Inferior parietal cortex (tissue), 1 donor: ENCODE measurements at regions not wholly inside any gene's neighbourhood (a gene's known extent, or its start where the extent isn't known, plus 50 kb on each side); places are given as distances from the start of the nearest gene placed in this dataset.

Experiments
- DNase-seq: peaks from one replicate; pipeline ENCODE4 v3.0.0-alpha.2; 2016; ENCODE audit errors: extremely low spot score

GRCh38 chr1:221919341-221919740, 177.5 kb upstream of the DUSP10 start:
- no peak for DNase-seq

GRCh38 chr1:221916176-221916575, 174.3 kb upstream of the DUSP10 start:
- no peak for DNase-seq

DNA sequence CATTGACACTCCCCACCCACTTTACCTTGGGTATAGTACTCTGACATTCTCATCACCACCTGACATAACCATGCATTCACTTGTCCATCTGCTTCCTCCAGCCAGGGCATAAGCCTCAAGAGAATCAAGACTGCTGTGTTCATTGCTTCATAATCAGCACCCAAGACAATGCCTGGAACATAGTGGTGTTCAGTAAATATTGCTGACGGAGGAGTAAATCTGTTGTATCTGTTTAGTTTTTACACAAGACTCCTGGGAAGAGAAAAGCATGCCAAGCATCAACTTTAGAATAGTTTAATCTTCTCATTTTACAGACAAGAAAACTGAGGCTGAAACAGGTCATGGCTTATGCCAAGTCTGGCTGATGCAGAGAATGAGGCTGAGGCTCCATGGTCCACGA, 173.9 kb upstream of the DUSP10 start:
- DNase-seq = no peak

- no peak for DNase-seq
Measured at GRCh38 chr1:221913351-221913892, 171.5 kb upstream of the DUSP10 start.

DNA sequence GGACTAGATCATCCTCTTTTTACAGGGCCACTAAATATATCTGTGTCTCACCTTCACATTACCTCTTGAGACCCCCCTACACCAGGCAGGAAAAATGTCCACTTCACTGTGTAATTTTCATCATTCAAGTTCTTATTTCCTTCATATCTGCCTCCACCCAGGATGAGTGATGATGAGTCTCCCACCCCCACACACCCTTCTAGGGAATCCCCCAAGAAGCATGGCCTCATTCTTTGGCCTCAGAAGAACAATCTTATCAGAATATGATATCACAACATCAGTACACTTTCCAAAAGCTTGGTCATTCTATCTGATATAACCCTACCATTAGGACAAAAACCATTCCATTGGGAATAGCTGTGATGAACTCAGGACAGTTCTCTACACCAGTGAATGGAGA, 170.3 kb upstream of the DUSP10 start:
- DNase-seq = no peak

DNA sequence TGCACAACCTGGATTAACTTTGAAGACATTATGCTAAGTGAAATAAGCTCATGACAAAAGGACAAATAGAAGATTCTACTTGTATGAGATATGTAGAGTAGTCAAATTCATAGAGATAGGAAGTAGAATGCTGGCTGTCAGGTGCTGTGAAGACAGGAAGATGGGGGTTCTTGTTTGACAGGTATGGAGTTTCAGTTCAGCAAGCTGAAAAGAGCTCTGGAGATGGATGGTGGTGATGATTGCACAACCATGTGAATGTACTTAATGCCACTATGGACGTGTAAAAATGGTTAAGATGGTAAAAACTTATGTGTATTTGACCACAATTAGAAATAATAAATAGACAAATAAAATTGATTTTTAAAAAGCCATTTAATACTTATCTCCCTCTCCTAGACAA, 169.8 kb upstream of the DUSP10 start:
- DNase-seq = no peak

- no peak for DNase-seq
Measured at GRCh38 chr1:221910222-221910621, 168.3 kb upstream of the DUSP10 start.

DNA sequence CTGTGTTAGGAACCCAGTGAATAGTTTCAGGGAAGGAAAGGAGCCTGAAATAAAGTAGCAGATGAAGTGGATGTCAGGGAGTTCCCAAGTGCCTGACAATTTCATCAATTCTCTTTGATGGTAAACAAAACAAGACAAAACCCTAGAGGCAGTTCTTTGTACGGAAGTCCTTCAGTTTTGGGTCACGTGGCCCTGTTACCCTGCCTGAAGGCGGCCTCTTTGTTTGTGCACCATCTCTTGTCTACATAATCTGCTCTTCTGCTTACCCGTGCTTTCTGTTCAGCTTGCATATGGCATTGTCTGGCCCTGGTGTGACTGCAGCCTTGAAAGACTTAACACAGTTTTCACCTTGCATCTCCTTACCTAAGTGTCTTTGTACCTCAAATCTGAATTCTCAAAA, 166.7 kb upstream of the DUSP10 start:
- DNase-seq = no peak

DNA sequence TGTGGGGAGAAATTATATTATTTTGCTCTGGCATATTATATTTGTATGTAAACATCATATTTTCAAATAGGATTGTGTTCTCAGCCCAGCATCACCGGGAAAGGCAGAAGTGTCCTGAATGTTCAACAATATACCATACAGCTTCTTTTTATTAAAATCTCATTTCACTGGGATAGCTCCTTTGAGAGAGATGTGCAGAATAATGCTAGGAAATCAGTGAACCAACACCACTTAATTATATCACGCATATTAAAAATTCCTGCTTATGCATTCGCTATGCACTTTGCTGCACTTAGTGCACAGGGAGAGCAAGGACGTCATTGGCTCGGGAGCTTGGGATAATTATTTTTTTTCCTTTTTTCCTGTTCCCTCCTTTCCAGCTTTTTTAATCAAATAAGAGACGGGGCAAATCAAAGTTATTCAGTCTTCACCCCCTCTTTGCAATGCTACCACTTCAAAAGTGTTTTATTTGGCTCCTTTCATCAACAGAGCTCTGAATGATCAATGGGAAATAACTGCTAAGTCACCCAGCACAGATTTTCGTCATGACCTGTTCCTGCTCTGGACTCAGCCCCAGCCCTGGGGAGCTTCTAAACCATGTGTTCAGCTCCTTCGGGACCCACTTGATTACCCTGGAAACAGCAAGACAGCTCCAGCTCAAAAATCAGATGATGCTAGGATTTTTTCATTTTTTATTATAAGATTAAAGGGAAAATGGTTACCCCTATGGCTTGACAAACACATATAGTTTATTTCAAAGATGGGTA, 165.5 kb upstream of the DUSP10 start:
- no peak for DNase-seq

GRCh38 chr1:221905802-221906201, 163.9 kb upstream of the DUSP10 start:
- DNase-seq = no peak

GRCh38 chr1:221904319-221904718, 162.4 kb upstream of the DUSP10 start:
- DNase-seq = no peak

- no peak for DNase-seq
Measured at GRCh38 chr1:221903594-221903993, 161.7 kb upstream of the DUSP10 start.

- DNase-seq = no peak
Measured at GRCh38 chr1:221902961-221903360, 161.1 kb upstream of the DUSP10 start.

DNA sequence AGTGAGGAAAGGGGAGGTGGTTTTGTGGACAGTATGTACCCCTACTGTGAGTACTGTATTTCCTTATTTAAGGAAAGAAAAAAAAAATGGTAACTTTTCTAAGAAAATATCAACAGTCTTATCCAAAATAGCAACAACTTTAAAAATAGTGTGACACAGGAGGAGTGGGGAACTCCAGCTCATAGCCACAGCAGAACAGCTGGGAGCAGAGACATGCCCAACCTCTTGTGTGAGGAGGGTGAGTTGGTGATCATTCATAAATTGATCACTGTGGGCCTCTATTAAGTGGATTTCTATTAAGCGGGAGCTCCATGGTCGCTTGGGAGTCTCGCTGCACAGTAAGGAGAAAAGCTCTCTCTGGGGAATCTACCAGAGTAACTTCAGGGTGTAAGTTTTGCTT, 158.8 kb upstream of the DUSP10 start:
- no peak for DNase-seq

DNA sequence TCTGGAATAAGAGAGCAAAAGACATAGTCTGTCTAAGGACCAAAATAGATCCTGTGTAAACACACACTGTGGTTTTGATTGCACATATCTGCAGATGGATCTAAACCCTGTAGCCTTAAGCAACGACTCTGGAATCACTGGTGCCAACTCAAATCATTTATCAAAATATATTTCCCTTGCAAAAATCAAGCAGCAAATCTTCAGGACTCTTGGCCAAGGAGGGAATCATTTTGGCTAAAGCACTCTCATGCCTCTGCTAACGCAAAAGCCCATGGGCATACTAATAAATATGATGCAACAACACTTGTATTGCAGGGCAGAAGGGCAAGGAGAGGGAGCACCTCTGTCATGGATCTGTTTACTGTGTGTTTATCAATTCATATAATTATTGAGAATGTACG, 155.4 kb upstream of the DUSP10 start:
- DNase-seq = no peak

DNA sequence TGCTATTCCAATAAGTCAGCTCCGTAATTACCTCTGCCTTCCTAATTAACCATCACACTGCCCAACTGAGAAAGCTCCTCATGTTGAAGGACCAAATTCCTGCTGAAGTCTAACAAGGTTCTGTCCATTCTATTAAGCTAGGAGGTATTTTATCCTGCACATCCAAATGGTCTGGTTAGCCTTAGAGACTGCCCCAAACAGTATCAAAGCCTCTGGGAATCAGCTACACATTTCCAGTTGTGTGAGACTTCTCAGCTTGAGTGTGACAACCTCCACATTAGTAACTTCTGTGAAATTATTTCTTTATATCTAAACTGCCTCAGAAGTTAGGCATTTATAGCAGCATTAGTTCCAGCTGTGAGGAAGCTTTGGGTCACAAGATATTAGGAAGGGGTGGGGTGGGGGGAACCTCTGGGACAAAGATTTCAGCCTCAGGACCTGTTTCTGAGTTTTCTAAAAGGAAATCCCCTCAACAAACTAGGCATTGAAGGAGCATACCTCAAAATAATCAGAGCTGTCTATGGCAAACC, 150.5 kb upstream of the DUSP10 start:
- no peak for DNase-seq

- DNase-seq = no peak
Measured at GRCh38 chr1:221891708-221892107, 149.8 kb upstream of the DUSP10 start.

- no peak for DNase-seq
Measured at GRCh38 chr1:221888801-221889200, 146.9 kb upstream of the DUSP10 start.

DNA sequence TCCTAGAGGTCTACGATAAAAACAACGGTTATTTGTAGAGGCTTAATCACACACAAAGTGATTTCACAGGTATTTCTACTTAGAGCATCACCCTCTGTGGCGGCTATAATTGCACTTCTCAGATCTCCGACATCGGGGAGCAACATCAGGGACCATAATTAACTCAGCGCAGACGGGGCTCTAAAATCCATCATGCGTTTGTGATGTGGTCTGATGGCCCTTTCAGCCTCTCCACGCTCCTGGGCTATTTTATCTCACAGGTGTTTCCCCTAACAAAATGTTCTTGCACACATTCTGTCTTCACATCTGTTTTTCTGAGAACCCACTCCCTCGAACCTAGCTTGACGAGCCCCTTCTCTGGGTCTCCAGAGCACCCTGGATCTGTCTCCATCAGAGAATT, 146.3 kb upstream of the DUSP10 start:
- no peak for DNase-seq

- no peak for DNase-seq
Measured at GRCh38 chr1:221887758-221888157, 145.9 kb upstream of the DUSP10 start.

DNA sequence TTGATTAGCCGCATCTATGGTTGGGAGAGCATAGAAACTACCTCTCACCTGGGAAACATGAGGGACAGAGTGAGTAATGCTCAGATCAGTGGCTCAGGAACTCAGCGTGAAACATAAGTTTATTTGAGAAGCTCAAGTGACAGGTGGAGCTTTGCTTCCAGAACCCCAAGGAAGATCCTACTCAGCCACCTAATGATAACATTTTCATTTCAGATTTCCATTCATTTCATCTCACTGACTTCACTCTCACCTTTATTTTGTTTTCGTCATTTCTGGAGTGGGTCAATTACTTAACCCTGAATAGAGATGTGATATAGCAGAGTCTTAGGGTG, 145.5 kb upstream of the DUSP10 start:
- DNase-seq = no peak

DNA sequence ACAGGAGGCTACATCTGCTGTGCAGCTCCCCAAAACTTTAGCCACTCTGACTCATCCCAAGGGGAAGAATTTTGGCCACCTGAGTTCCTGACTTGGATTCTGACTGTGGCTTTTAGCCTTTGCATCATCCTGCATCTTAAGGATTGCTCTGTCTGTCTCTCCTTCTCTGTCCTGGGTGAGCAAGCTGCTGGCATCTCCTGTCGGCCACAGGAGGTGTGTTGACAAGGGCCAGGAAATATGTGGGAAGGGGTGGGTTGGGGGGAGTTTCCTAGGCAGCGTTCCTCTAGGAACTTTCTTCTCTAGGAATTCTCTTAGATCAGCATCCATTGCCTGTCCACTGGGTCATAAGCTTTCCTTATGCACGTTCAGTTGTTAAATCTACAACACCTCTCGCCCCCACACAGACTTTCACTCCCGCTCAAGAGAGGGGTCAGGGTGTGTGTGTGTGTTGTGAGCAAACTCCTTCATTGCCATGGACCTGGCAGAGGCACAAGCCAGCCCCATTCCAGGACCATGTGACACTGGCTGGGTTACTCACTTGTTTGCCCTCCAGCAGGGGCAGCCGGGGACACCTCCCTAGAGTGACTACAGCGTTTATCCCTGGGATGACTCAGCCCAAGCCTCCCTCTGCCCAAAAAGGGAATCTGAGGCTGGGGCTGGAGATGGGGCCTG, 145.0 kb upstream of the DUSP10 start:
- no peak for DNase-seq

GRCh38 chr1:221886311-221886710, 144.4 kb upstream of the DUSP10 start:
- DNase-seq = no peak
